DOHH2 (cell line): ENCODE measurements at regions not wholly inside any gene's neighbourhood (a gene's known extent, or its start where the extent isn't known, plus 50 kb on each side); places are given as distances from the start of the nearest gene placed in this dataset.

Experiments used
- H3F3A ChIP-seq: fragments of 200-600 bp; sonication (generic), shearing (Covaris generic); 2 replicates; pipeline ENCODE4 v1.6.0; 2016; ENCODE audit warnings: antibody characterized with exemption, mild to moderate bottlenecking; ENCODE audit not compliant: control insufficient read depth, insufficient read depth
- H3K27ac ChIP-seq: fragments of 200-600 bp; sonication (generic); 2 replicates; pipeline ENCODE4 v1.5.1; 2014; ENCODE audit warnings: low read depth, mild to moderate bottlenecking, low read length, moderate library complexity
- H3K27me3 ChIP-seq: fragments of 200-600 bp; sonication (generic); 2 replicates; pipeline ENCODE4 v1.6.1; 2014; ENCODE audit warnings: mild to moderate bottlenecking, low read length, mixed read lengths; ENCODE audit not compliant: control insufficient read depth
- H3K36me3 ChIP-seq: fragments of 200-600 bp; sonication (generic); 2 replicates; pipeline ENCODE4 v1.6.1; 2014; ENCODE audit warnings: mild to moderate bottlenecking, low read length, moderate library complexity, mixed read lengths; ENCODE audit not compliant: control insufficient read depth
- H3K4me1 ChIP-seq: fragments of 200-600 bp; sonication (generic); 2 replicates; pipeline ENCODE4 v1.6.1; 2014; ENCODE audit warnings: mild to moderate bottlenecking, low read length, mixed read lengths; ENCODE audit not compliant: control insufficient read depth
- H3K4me2 ChIP-seq: fragments of 200-600 bp; sonication (generic); 2 replicates; pipeline ENCODE4 v1.6.0; 2014; ENCODE audit warnings: mild to moderate bottlenecking, low read length, moderate library complexity
- H3K4me3 ChIP-seq: fragments of 200-600 bp; sonication (generic); 2 replicates; pipeline ENCODE4 v1.5.1; 2014; ENCODE audit warnings: mild to moderate bottlenecking, low read length, mixed read lengths
- H3K79me2 ChIP-seq: fragments of 200-600 bp; sonication (generic); 2 replicates; pipeline ENCODE4 v1.6.1; 2014; ENCODE audit warnings: mild to moderate bottlenecking, low read length, mixed read lengths; ENCODE audit not compliant: control insufficient read depth
- H3K9me2 ChIP-seq: fragments of 200-600 bp; sonication (generic); replicated peaks from 2 replicates; pipeline ENCODE4 v1.6.1; 2014; ENCODE audit warnings: mild to moderate bottlenecking, low read length, mixed read lengths; ENCODE audit not compliant: control insufficient read depth
- H3K9me3 ChIP-seq: fragments of 200-600 bp; sonication (generic); 2 replicates; pipeline ENCODE4 v1.6.1; 2014; ENCODE audit warnings: antibody characterized with exemption, low read length, mixed read lengths; ENCODE audit not compliant: control insufficient read depth, insufficient read depth
- H4K20me1 ChIP-seq: fragments of 200-600 bp; sonication (generic); 2 replicates; pipeline ENCODE4 v1.6.0; 2014; ENCODE audit warnings: low read depth, mild to moderate bottlenecking, antibody characterized with exemption, low read length, moderate library complexity; ENCODE audit not compliant: control insufficient read depth, insufficient read depth
- CTCF ChIP-seq: fragments of 200-600 bp; sonication (generic); IDR thresholded peaks from one replicate; pipeline ENCODE4 v1.5.1; 2014; ENCODE audit warnings: antibody characterized with exemption, mild to moderate bottlenecking, low read depth, low read length; ENCODE audit not compliant: poor library complexity, severe bottlenecking
- EZH2phosphoT487 ChIP-seq: fragments of 200-600 bp; sonication (generic); IDR thresholded peaks from 2 replicates; pipeline ENCODE4 v1.6.1; 2017; ENCODE audit warnings: borderline replicate concordance, mild to moderate bottlenecking, antibody characterized with exemption, low read length, moderate library complexity, mixed read lengths

- no peaks in the 10 kb centered on the region for H3K9me2 ChIP-seq
- H3K4me2 ChIP-seq: no peak overlapping the region
- TF ChIP-seq EZH2phosphoT487 (no peak), CTCF (no peak)
- no peaks in the 10 kb centered on the region for H3F3A ChIP-seq
- H3K4me3 ChIP-seq: no peak overlapping the region
- H3K36me3 ChIP-seq: no peaks in the 10 kb centered on the region
- no peaks in the 10 kb centered on the region for H3K27me3 ChIP-seq
- H3K79me2 ChIP-seq: no peaks in the 10 kb centered on the region
- H3K9me3 ChIP-seq: no peaks in the 10 kb centered on the region; the same call in 1 of the 2 replicates
- H3K4me1 ChIP-seq: no peaks in the 10 kb centered on the region
- H4K20me1 ChIP-seq: no peaks in the 10 kb centered on the region
- no peak overlapping the region for H3K27ac ChIP-seq
These were observed 185.6 kb upstream of the NRIP1 start for GRCh38 chr21:15250384-15250783.

- Histone ChIP-seq H3K4me2 (no peak overlapping the region), H4K20me1 (no peaks in the 10 kb centered on the region), H3K36me3 (no peaks in the 10 kb centered on the region), H3K79me2 (no peaks in the 10 kb centered on the region), H3F3A (no peaks in the 10 kb centered on the region), H3K9me3 (no peaks in the 10 kb centered on the region; the same call in 1 of the 2 replicates), H3K27me3 (no peaks in the 10 kb centered on the region), H3K4me1 (no peaks in the 10 kb centered on the region), H3K9me2 (no peaks in the 10 kb centered on the region), H3K4me3 (no peak overlapping the region), H3K27ac (no peak overlapping the region)
- TF ChIP-seq EZH2phosphoT487 (no peak), CTCF (no peak)
These were observed 187.6 kb upstream of the NRIP1 start for GRCh38 chr21:15252431-15252830.

GRCh38 chr21:15254111-15254510 lies 189.3 kb upstream of the NRIP1 start:
- H3K36me3 ChIP-seq: no peaks in the 10 kb centered on the region

More at GRCh38 chr21:15254111-15254510, 189.3 kb upstream of the NRIP1 start:
- Histone ChIP-seq H3K27me3 (no peaks in the 10 kb centered on the region), H3K4me2 (no peak overlapping the region), H3K9me3 (no peaks in the 10 kb centered on the region; the same call in 1 of the 2 replicates), H3K4me1 (no peaks in the 10 kb centered on the region), H3K9me2 (no peaks in the 10 kb centered on the region), H4K20me1 (no peaks in the 10 kb centered on the region), H3K79me2 (no peaks in the 10 kb centered on the region), H3K4me3 (no peak overlapping the region), H3K27ac (no peak overlapping the region), H3F3A (no peaks in the 10 kb centered on the region)
- TF ChIP-seq EZH2phosphoT487: no peak
- TF ChIP-seq CTCF: no peak
